MCF 10A (cell line): ENCODE measurements at regions not wholly inside any gene's neighbourhood (a gene's known extent, or its start where the extent isn't known, plus 50 kb on each side); places are given as distances from the start of the nearest gene placed in this dataset.
A peak's percentile ranks its signal among the peaks of the same experiment; 100 is the strongest.

Experiments
- BruUV-seq: library from RNA; stranded (reverse); fragments of 400-500 nt; replicated peaks from 2 replicates; lab custom pipeline; 2021; lab: Mats Ljungman, UMichigan
- CTCF ChIA-PET: fragments of 300-600 bp; sonication (Branson Sonifier 250); formaldehyde crosslinking; extraction: SDS; loops from one replicate; lab custom pipeline; 2021; ENCODE audit warnings: antibody characterized with exemption, inconsistent platforms; lab: Yijun Ruan, JAX
- POLR2A ChIA-PET: fragments of 300-600, 350-650 bp; sonication (Branson Sonifier 250); formaldehyde crosslinking; extraction: SDS; loops from one replicate; lab custom pipeline; 2020; ENCODE audit warnings: antibody characterized with exemption, inconsistent platforms; lab: Yijun Ruan, JAX
- DNase-seq: peaks from one replicate; pipeline ENCODE4 v3.0.0-alpha.2; 2018; ENCODE audit not compliant: unreplicated experiment
- H3K27ac Mint-ChIP-seq: one replicate; pipeline ENCODE4 v1.8.0; 2022; ENCODE audit warnings: mild to moderate bottlenecking, low read depth, mixed read lengths; ENCODE audit not compliant: unreplicated experiment
- H3K27me3 Mint-ChIP-seq: one replicate; pipeline ENCODE4 v1.8.0; 2022; ENCODE audit warnings: mixed read lengths; ENCODE audit not compliant: insufficient read depth, unreplicated experiment
- H3K36me3 Mint-ChIP-seq: one replicate; pipeline ENCODE4 v1.8.0; 2022; ENCODE audit warnings: mild to moderate bottlenecking, moderate library complexity, mixed read lengths; ENCODE audit not compliant: insufficient read depth, unreplicated experiment
- H3K4me1 Mint-ChIP-seq: one replicate; pipeline ENCODE4 v1.8.0; 2022; ENCODE audit warnings: mixed read lengths; ENCODE audit not compliant: insufficient read depth, unreplicated experiment
- H3K4me3 Mint-ChIP-seq: one replicate; pipeline ENCODE4 v1.8.0; 2022; ENCODE audit warnings: mild to moderate bottlenecking, moderate library complexity, mixed read lengths; ENCODE audit not compliant: unreplicated experiment
- H3K9me3 Mint-ChIP-seq: one replicate; pipeline ENCODE4 v1.8.0; 2022; ENCODE audit warnings: mixed read lengths; ENCODE audit not compliant: unreplicated experiment
- CTCF ChIP-seq: fragments of 200-600 bp; IDR thresholded peaks from one replicate; pipeline ENCODE4 v1.8.0; 2022; ENCODE audit warnings: antibody characterized with exemption, mild to moderate bottlenecking; ENCODE audit not compliant: unreplicated experiment
- intact Hi-C: fragments of 100-400 bp; cut with micrococcal nuclease; formaldehyde crosslinking; loops from 2 replicates; pipeline ENCODE4 v1.14.1; 2022

GRCh38 chr20:8967641-8968245 lies 101.1 kb upstream of the PLCB4 start:
- Mint-ChIP-seq H3K36me3 (no peaks in the 10 kb centered on the region), H3K4me3 (no peak overlapping the region), H3K27ac (no peak overlapping the region), H3K27me3 (no peaks in the 10 kb centered on the region), H3K4me1 (no peaks in the 10 kb centered on the region), H3K9me3 (peaks cover 9% of the 10 kb centered on the region)
- TF ChIP-seq CTCF = no peak
- peak; percentile 10 for DNase-seq
- intact Hi-C loops = no loop called here
- POLR2A ChIA-PET = no interaction called here
- CTCF ChIA-PET = interaction anchor here (0.9 kb wide), 1 partner anchor 60 kb away, joined by 3 read pairs; no protein-coding TSS in a partner anchor
- no TSS peak for BruUV-seq

GRCh38 chr20:8969146-8969583 lies 99.7 kb upstream of the PLCB4 start:
- no TSS peak for BruUV-seq
- POLR2A ChIA-PET = interaction anchor here (0.7 kb wide), 1 partner anchor 108 kb away, joined by 3 read pairs; no protein-coding TSS in a partner anchor
- no peak for DNase-seq
- H3K9me3 Mint-ChIP-seq = no peaks in the 10 kb centered on the region
- H3K36me3 Mint-ChIP-seq = no peaks in the 10 kb centered on the region
- no peak for TF ChIP-seq CTCF
- no peaks in the 10 kb centered on the region for H3K27me3 Mint-ChIP-seq
- CTCF ChIA-PET = interaction anchor here (0.8 kb wide), 1 partner anchor 122 kb away, joined by 3 read pairs; no protein-coding TSS in a partner anchor
- no peak overlapping the region for H3K27ac Mint-ChIP-seq
- intact Hi-C loops = no loop called here
- H3K4me1 Mint-ChIP-seq = no peaks in the 10 kb centered on the region
- no peak overlapping the region for H3K4me3 Mint-ChIP-seq

GRCh38 chr20:8971669-8972316 lies 97.1 kb upstream of the PLCB4 start:
- Mint-ChIP-seq H3K27ac (no peak overlapping the region), H3K36me3 (no peaks in the 10 kb centered on the region), H3K4me1 (no peaks in the 10 kb centered on the region), H3K9me3 (no peaks in the 10 kb centered on the region), H3K27me3 (no peaks in the 10 kb centered on the region), H3K4me3 (no peak overlapping the region)
- ChIA-PET POLR2A (no interaction called here), CTCF (interaction anchor here (0.6 kb wide), 1 partner anchor 211 kb away, joined by 3 read pairs; no protein-coding TSS in a partner anchor)
- TF ChIP-seq CTCF = no peak
- DNase-seq = no peak
- BruUV-seq = no TSS peak
- intact Hi-C loops = no loop called here

GRCh38 chr20:8972963-8973705 lies 95.8 kb upstream of the PLCB4 start:
- ChIA-PET CTCF (interaction anchor here (0.6 to 0.7 kb wide), 2 partner anchors 372 to 645 kb away, joined by 3 read pairs; no protein-coding TSS in a partner anchor), POLR2A (no interaction called here)
- H3K27ac Mint-ChIP-seq = no peak overlapping the region

More at GRCh38 chr20:8972963-8973705, 95.8 kb upstream of the PLCB4 start:
- TF ChIP-seq CTCF = no peak
- Mint-ChIP-seq H3K9me3 (no peaks in the 10 kb centered on the region), H3K4me3 (no peak overlapping the region), H3K36me3 (no peaks in the 10 kb centered on the region), H3K4me1 (no peaks in the 10 kb centered on the region), H3K27me3 (no peaks in the 10 kb centered on the region)
- no peak for DNase-seq
- no TSS peak for BruUV-seq
- intact Hi-C loops = no loop called here
